IMR-90 (cell line): ENCODE measurements at regions not wholly inside any gene's neighbourhood (a gene's known extent, or its start where the extent isn't known, plus 50 kb on each side); places are given as distances from the start of the nearest gene placed in this dataset.

Experiments used
- ATAC-seq: fragments of 200-7000 bp; cut with Tn5 transposase; 2 replicates; pipeline ENCODE4 v1.9.1; 2020; ENCODE audit warnings: low read depth, mild to moderate bottlenecking, moderate library complexity
- BruUV-seq: library from RNA; stranded (reverse); fragments of 400-500 nt; replicated peaks from 2 replicates; lab custom pipeline; 2021; lab: Mats Ljungman, UMichigan
- CTCF ChIA-PET: fragments of 300-600 bp; formaldehyde crosslinking; extraction: SDS; loops from one replicate; lab custom pipeline; 2021; ENCODE audit warnings: antibody characterized with exemption; lab: Yijun Ruan, JAX
- POLR2A ChIA-PET: fragments of 300-600 bp; sonication (Branson Sonifier 250); formaldehyde crosslinking; loops from one replicate; lab custom pipeline; 2022; ENCODE audit warnings: antibody characterized with exemption; ENCODE audit not compliant: unreplicated experiment; lab: Charles Lee
- DNase-seq: peaks from one replicate; pipeline ENCODE4 v3.0.0; 2013
- H2AFZ ChIP-seq: replicated peaks from 2 replicates; pipeline ENCODE3; 2013; ENCODE audit warnings: low read length, mild to moderate bottlenecking; ENCODE audit not compliant: poor library complexity
- H2AK5ac ChIP-seq: 2 replicates; pipeline ENCODE4 v1.6.1; 2013; ENCODE audit warnings: low read depth, low read length, inconsistent platforms
- H2AK9ac ChIP-seq: replicated peaks from 2 replicates; pipeline ENCODE3; 2013; ENCODE audit warnings: mild to moderate bottlenecking, low read depth, low read length, moderate library complexity; ENCODE audit not compliant: poor library complexity
- H2BK120ac ChIP-seq: 2 replicates; pipeline ENCODE4 v1.6.1; 2013; ENCODE audit warnings: low read depth, low read length, inconsistent platforms
- H2BK15ac ChIP-seq: 3 replicates; pipeline ENCODE4 v1.6.1; 2013; ENCODE audit warnings: low read depth, low read length, inconsistent platforms
- H2BK20ac ChIP-seq: 2 replicates; pipeline ENCODE4 v1.6.1; 2013; ENCODE audit warnings: low read depth, mild to moderate bottlenecking, inconsistent platforms, low read length, moderate library complexity
- H2BK5ac ChIP-seq: 2 replicates; pipeline ENCODE4 v1.6.1; 2013; ENCODE audit warnings: mild to moderate bottlenecking, low read depth, low read length, inconsistent platforms; ENCODE audit not compliant: poor library complexity, severe bottlenecking
- H3K14ac ChIP-seq: replicated peaks from 2 replicates; pipeline ENCODE4 v1.6.1; 2013; ENCODE audit warnings: low read depth, low read length, inconsistent platforms
- H3K18ac ChIP-seq: 2 replicates; pipeline ENCODE4 v1.6.1; 2013; ENCODE audit warnings: low read depth, low read length, control low read depth
- H3K23ac ChIP-seq: 2 replicates; pipeline ENCODE4 v1.6.1; 2013; ENCODE audit warnings: low read depth, low read length, inconsistent platforms
- H3K27ac ChIP-seq: 2 replicates; pipeline ENCODE4 v1.5.1; 2013; ENCODE audit warnings: mild to moderate bottlenecking, control low read depth, low read length; ENCODE audit not compliant: insufficient read depth
- H3K27me3 ChIP-seq: 2 replicates; pipeline ENCODE4 v1.6.1; 2013; ENCODE audit warnings: low read length; ENCODE audit not compliant: control insufficient read depth, insufficient read depth
- H3K36me3 ChIP-seq: 2 replicates; pipeline ENCODE4 v1.6.1; 2013; ENCODE audit warnings: low read length, mixed read lengths; ENCODE audit not compliant: control insufficient read depth, insufficient read depth
- H3K4ac ChIP-seq: 2 replicates; pipeline ENCODE4 v1.6.1; 2013; ENCODE audit warnings: low read depth, low read length, inconsistent platforms
- H3K4me1 ChIP-seq: 2 replicates; pipeline ENCODE4 v1.6.1; 2013; ENCODE audit warnings: low read length, mixed read lengths; ENCODE audit not compliant: control insufficient read depth, insufficient read depth
- H3K4me2 ChIP-seq: 2 replicates; pipeline ENCODE4 v1.6.1; 2013; ENCODE audit warnings: low read depth, mild to moderate bottlenecking, control low read depth, low read length, moderate library complexity
- H3K4me3 ChIP-seq: 2 replicates; pipeline ENCODE4 v1.5.1; 2013; ENCODE audit warnings: low read depth, mild to moderate bottlenecking, control low read depth, low read length, moderate library complexity; ENCODE audit not compliant: insufficient read depth
- H3K56ac ChIP-seq: 2 replicates; pipeline ENCODE4 v1.6.1; 2013; ENCODE audit warnings: low read length, inconsistent platforms; ENCODE audit not compliant: insufficient read depth; ENCODE audit errors: extremely low read depth
- H3K79me1 ChIP-seq, 2 experiments: 2 replicates each; pipeline ENCODE4 v1.6.1; 2013; ENCODE audit warnings: low read length in 2 of 2, inconsistent platforms in 1 of 2, low read depth in 1 of 2
- H3K9ac ChIP-seq: 2 replicates; pipeline ENCODE4 v1.6.1; 2013; ENCODE audit warnings: low read depth, low read length, control low read depth
- H3K9me1 ChIP-seq: 2 replicates; pipeline ENCODE4 v1.6.1; 2013; ENCODE audit warnings: low read length, inconsistent platforms; ENCODE audit not compliant: insufficient read depth
- H3K9me3 ChIP-seq: 2 replicates; pipeline ENCODE4 v1.6.1; 2013; ENCODE audit warnings: low read length; ENCODE audit not compliant: control insufficient read depth, insufficient read depth
- H4K20me1 ChIP-seq: 2 replicates; pipeline ENCODE4 v1.6.1; 2013; ENCODE audit warnings: low read length, inconsistent platforms; ENCODE audit not compliant: insufficient read depth
- H4K5ac ChIP-seq: 2 replicates; pipeline ENCODE4 v1.6.1; 2013; ENCODE audit warnings: mild to moderate bottlenecking, low read depth, low read length, control low read depth
- H4K8ac ChIP-seq, 2 experiments: 2 replicates each; pipeline ENCODE4 v1.6.1; 2013; ENCODE audit warnings: low read depth in 2 of 2, low read length in 2 of 2, control low read depth in 1 of 2, inconsistent platforms in 1 of 2
- H4K91ac ChIP-seq: 2 replicates; pipeline ENCODE4 v1.6.1; 2013; ENCODE audit warnings: low read depth, low read length, inconsistent platforms; ENCODE audit not compliant: insufficient read depth
- BHLHE40 ChIP-seq: fragments of 150-350 bp; IDR thresholded peaks from 2 replicates; pipeline ENCODE4 v1.6.1; 2016; ENCODE audit warnings: mild to moderate bottlenecking, low read depth, low read length
- CEBPB ChIP-seq: IDR thresholded peaks from 2 replicates; pipeline ENCODE4 v1.6.1; 2012; ENCODE audit warnings: low read depth, low read length, improper control_type of control experiment
- CHD1 ChIP-seq: IDR thresholded peaks from 2 replicates; pipeline ENCODE4 v1.6.1; 2012; ENCODE audit warnings: low read depth, low read length, improper control_type of control experiment
- CTCF ChIP-seq: conservative IDR thresholded peaks from 2 replicates; pipeline ENCODE4 v1.5.1; 2012; ENCODE audit warnings: mild to moderate bottlenecking, low read depth, low read length, improper control_type of control experiment
- ELK1 ChIP-seq: fragments of 150-350 bp; IDR thresholded peaks from 2 replicates; pipeline ENCODE4 v1.6.1; 2016; ENCODE audit warnings: low read depth, mild to moderate bottlenecking, low read length, moderate library complexity, borderline replicate concordance
- FOS ChIP-seq: fragments of 150-350 bp; IDR thresholded peaks from 2 replicates; pipeline ENCODE4 v1.6.1; 2016; ENCODE audit warnings: low read depth, low read length
- MAFK ChIP-seq: IDR thresholded peaks from 2 replicates; pipeline ENCODE4 v1.6.1; 2012; ENCODE audit warnings: low read depth, low read length, improper control_type of control experiment
- MAZ ChIP-seq: IDR thresholded peaks from 2 replicates; pipeline ENCODE4 v1.6.1; 2012; ENCODE audit warnings: low read depth, mild to moderate bottlenecking, low read length, improper control_type of control experiment, moderate library complexity, borderline replicate concordance
- MXI1 ChIP-seq: IDR thresholded peaks from 2 replicates; pipeline ENCODE4 v1.6.1; 2012; ENCODE audit warnings: low read depth, mild to moderate bottlenecking, low read length, moderate library complexity, borderline replicate concordance
- NFE2L2 ChIP-seq: fragments of 150-350 bp; IDR thresholded peaks from 2 replicates; pipeline ENCODE4 v1.6.1; 2016; ENCODE audit warnings: low read depth, mild to moderate bottlenecking, low read length
- RAD21 ChIP-seq: IDR thresholded peaks from 2 replicates; pipeline ENCODE4 v1.6.1; 2012; ENCODE audit warnings: low read length, improper control_type of control experiment
- RCOR1 ChIP-seq: IDR thresholded peaks from 2 replicates; pipeline ENCODE4 v1.6.1; 2012; ENCODE audit warnings: mild to moderate bottlenecking, low read length, improper control_type of control experiment; ENCODE audit not compliant: insufficient replicate concordance
- SMC3 ChIP-seq: fragments of 150-350 bp; IDR thresholded peaks from 2 replicates; pipeline ENCODE4 v1.6.1; 2016; ENCODE audit warnings: low read depth, mild to moderate bottlenecking, antibody characterized with exemption, low read length, moderate library complexity
- USF2 ChIP-seq: fragments of 150-350 bp; IDR thresholded peaks from 2 replicates; pipeline ENCODE4 v1.6.1; 2017; ENCODE audit warnings: mild to moderate bottlenecking, antibody characterized with exemption, low read length, low read depth
- dilution Hi-C: fragments of 300-500 bp; cut with HindIII; formaldehyde crosslinking; loops from one replicate; pipeline ENCODE4 v1.14.3; 2018; ENCODE audit warnings: low sequenced_read_pairs; ENCODE audit not compliant: unreplicated experiment
- in situ Hi-C: fragments of 300-500 bp; cut with MboI; formaldehyde crosslinking; loops from 3 replicates; pipeline ENCODE4 v1.14.3; 2019; ENCODE audit warnings: low sequenced_read_pairs, inconsistent platforms, mixed read lengths
- intact Hi-C: fragments of 100-400 bp; cut with micrococcal nuclease; formaldehyde crosslinking; loops from 2 replicates; pipeline ENCODE4 v1.10.0; 2022

- Histone ChIP-seq H3K9me3 (no peaks in the 10 kb centered on the region), H3K27ac (no peak overlapping the region), H3K4me3 (no peak overlapping the region), H3K9me1 (no peaks in the 10 kb centered on the region), H3K79me1 (no peaks in the 10 kb centered on the region), H2BK15ac (no peak overlapping the region), H3K4me2 (no peak overlapping the region), H3K9ac (no peak overlapping the region), H2BK120ac (no peak overlapping the region), H2AFZ (no peak overlapping the region), H3K27me3 (no peaks in the 10 kb centered on the region), H2BK5ac (no peak overlapping the region), H3K18ac (no peak overlapping the region), H3K36me3 (no peaks in the 10 kb centered on the region), H2AK9ac (no peak overlapping the region), H3K56ac (no peak overlapping the region), H4K5ac (no peak overlapping the region), H4K8ac (no peak overlapping the region), H3K4ac (no peak overlapping the region), H2BK20ac (no peak overlapping the region), H4K20me1 (no peaks in the 10 kb centered on the region), H2AK5ac (no peak overlapping the region), H3K14ac (no peak overlapping the region), H3K23ac (no peak overlapping the region), H3K4me1 (no peaks in the 10 kb centered on the region), H4K91ac (no peak overlapping the region)
- POLR2A ChIA-PET: no interaction called here
- in situ Hi-C loops: no loop called here
- DNase-seq (peak; percentile 16), ATAC-seq (no peak)
- no TSS peak for BruUV-seq
- TF ChIP-seq MAZ: no peak
- no peak for TF ChIP-seq FOS
- no peak for TF ChIP-seq RAD21
- no peak for TF ChIP-seq MXI1
- TF ChIP-seq CTCF: no peak
- no peak for TF ChIP-seq BHLHE40
- no peak for TF ChIP-seq NFE2L2
- no peak for TF ChIP-seq USF2
- no peak for TF ChIP-seq MAFK
- no peak for TF ChIP-seq RCOR1
- TF ChIP-seq CEBPB: no peak
- TF ChIP-seq CHD1: no peak
- TF ChIP-seq SMC3: no peak
- TF ChIP-seq ELK1: no peak
- intact Hi-C loops: no loop called here
- CTCF ChIA-PET: no interaction called here
- dilution Hi-C loops: no loop called here
Observed at GRCh38 chr6:77136086-77136485, 327.2 kb downstream of the HTR1B start.
